GM21576 (cell line): ENCODE measurements at regions not wholly inside any gene's neighbourhood (a gene's known extent, or its start where the extent isn't known, plus 50 kb on each side); places are given as distances from the start of the nearest gene placed in this dataset.

Experiments
- ATAC-seq: cut with Tn5 transposase; IDR thresholded peaks from one replicate; pipeline ENCODE4 v1.9.1; 2021; ENCODE audit warnings: mild to moderate bottlenecking, moderate library complexity; ENCODE audit not compliant: unreplicated experiment

GRCh38 chr5:18023986-18024385 lies 389.7 kb downstream of the TAF11L14 start:
- ATAC-seq = no peak

- ATAC-seq = no peak
Measured at GRCh38 chr5:18024542-18024941, 390.3 kb downstream of the TAF11L14 start.

GRCh38 chr5:18027241-18027867 lies 393.1 kb downstream of the TAF11L14 start:
- ATAC-seq = no peak

- no peak for ATAC-seq
Measured at GRCh38 chr5:18028036-18028435, 393.8 kb downstream of the TAF11L14 start.

DNA sequence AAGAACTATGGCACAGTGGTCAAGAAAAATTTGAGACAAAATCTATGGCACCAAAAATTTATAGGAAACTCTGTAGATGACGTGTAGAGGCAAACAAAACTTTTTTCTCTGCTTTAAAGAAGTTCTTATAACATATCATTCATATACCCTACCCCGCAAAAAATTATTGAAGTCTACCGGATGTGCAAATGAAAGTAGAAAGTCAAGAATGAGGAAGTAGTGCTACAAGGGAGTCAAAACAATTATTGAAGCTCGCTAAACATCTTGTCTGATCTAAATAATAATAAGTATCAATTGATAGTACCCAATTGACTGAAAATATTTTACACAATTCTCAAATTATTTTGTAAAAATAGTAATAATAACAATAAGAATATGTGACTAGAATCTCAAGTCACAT lies 398.5 kb downstream of the TAF11L14 start:
- ATAC-seq = no peak

DNA sequence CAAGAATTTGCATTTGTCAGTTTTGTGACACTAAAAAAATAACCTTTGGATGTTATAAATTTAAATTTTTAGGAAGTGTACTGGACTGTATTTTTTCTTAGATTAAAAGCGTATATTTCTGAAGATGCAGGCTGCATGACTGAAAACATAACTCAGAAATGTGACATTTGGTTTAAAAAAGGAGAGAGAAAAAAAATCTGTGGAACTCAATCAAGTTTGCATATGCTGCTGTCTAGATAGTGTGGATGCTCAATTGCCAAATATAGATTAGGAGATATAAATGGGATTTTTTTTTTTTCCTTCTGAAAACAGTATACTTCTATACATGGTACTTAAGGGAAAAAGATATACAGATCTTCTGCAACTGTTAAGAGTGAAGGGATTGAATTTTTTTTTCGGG lies 402.3 kb downstream of the TAF11L14 start:
- no peak for ATAC-seq

- no peak for ATAC-seq
Measured at GRCh38 chr5:18037718-18038117, 403.5 kb downstream of the TAF11L14 start.

DNA sequence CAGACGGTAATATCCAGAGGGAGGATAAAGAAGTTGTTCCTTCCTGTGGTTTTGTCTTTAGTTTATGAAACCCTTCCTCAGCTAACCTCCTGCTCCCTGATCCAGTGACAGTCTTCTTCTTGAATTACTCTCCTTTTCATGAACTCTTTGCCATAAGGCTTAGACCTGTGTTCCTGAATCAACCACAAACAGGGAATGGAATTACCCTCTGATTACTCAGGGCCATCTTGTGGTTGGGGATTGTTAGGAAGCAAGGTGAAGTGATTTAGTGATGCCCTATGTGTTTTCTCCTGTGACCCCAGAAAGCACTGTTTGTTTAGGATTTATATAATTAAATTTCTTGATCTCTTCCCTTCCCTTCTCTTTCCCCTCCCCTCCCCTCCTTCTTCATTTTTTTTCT lies 409.1 kb downstream of the TAF11L14 start:
- no peak for ATAC-seq

GRCh38 chr5:18048449-18048848 lies 414.2 kb downstream of the TAF11L14 start:
- ATAC-seq = no peak

GRCh38 chr5:18050345-18050744 lies 416.1 kb downstream of the TAF11L14 start:
- ATAC-seq = no peak

- ATAC-seq = no peak
Measured at GRCh38 chr5:18050776-18051175, 416.5 kb downstream of the TAF11L14 start.

DNA sequence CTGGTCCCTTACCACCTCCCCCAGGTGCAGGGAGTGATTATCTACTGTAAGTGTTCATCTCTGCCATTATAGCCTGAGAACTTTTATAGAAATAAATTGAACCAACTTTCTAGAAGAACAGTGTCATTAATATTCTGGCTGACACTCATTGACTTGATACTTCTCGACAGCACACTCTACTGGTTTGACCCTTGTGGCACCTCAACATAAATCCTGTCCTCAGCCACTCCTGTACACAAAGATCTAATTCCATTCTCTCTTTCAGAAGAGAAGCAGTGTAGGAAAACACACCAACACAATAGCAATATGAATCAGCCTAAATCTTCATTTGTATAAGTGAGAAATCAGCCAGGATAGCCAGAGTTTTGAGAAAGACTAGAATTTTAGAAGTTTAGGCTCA lies 417.7 kb downstream of the TAF11L14 start:
- ATAC-seq = no peak

DNA sequence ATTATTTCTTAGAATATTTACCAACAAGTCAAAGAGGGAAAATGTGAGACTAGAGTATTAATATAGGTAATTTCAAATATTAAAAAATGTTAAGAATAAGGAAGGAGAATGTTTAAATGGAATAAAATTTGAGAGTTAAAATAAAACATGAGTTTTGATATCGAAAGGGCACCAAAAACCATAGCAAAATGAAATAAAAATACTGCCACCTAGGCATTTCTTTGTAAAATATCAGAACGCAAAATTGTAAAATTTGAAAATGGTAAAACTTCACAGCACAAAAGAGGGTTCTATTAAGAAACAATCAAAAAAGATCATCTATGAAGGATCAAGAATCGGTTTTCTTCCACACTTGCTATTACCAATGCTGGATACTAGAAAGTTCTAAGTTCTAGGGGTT lies 418.3 kb downstream of the TAF11L14 start:
- no peak for ATAC-seq

- ATAC-seq = no peak
Measured at GRCh38 chr5:18057725-18058124, 423.5 kb downstream of the TAF11L14 start.

DNA sequence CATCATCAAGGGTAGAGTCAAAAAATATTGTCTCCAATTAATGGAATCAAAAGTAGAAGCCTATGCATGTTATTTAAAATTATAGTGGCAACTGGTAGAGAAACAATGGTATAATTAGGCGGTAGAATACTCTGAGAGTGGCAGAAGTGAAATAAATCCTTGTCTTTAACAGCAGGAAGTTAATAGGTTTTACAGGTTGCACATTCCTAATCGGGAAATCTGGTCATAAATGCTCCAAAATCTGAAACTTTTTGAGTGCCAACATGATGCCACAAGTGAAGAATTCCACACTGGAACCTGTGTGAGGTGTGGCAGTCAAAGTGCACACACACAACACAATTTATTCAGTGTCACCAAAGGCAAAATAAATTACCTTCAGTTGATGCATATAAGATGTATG lies 433.4 kb downstream of the TAF11L14 start:
- no peak for ATAC-seq

DNA sequence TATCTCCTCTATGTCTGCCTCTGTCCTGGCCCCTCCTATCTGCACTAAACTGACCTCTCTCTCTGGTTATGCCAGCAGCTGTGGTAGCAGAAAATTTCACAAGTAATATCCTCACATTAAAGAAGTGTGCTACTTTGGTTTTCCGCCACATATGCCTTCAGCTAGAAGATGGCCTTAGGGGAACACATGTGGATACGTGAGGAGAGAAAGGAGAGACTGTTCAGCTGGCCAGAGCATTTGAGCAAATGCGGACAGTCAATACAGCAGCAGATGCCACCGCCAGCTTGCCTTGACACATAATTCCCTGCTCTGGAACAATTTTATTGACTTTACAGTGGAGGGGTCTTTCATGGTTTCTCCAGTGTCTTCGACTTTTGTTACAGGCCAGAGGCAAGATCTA lies 434.6 kb downstream of the TAF11L14 start:
- no peak for ATAC-seq

DNA sequence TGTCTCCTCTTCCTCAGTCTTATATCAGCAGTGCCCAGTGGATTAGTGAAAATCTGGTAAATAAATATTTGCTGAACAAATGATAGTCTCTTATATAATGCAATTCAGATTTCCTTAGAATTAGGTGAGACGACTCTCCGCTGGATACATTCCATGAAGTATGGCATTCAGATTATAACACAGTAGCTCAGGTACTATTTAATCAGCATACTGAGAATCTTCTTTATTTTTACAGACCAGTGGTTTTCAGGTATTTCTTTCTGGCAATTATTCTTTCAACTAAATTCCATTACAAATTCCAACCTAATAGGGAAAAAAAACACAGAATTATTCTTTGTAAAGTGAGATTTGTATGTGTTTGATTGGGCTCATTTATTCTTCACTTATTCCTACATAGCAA lies 435.5 kb downstream of the TAF11L14 start:
- no peak for ATAC-seq

GRCh38 chr5:18072600-18072999 lies 438.3 kb downstream of the TAF11L14 start:
- ATAC-seq = no peak

DNA sequence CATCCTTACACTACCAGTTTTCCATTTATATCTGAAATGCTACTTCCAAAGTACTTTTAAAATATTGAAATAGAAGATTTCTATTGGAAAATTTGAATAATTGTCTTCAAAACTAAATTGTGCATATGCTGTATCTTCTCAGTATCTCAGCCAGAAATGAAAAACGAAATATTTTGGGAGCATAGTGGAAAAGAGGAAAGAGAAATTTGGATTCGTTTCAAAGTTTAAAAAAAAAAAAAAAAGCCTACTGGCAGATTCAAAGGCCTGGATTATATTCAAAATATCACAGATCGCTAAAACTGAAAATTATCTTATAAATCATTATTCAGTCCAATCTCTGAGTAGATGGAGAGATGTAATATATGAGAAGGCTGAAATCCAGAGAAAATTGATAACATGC lies 440.7 kb downstream of the TAF11L14 start:
- ATAC-seq = no peak

DNA sequence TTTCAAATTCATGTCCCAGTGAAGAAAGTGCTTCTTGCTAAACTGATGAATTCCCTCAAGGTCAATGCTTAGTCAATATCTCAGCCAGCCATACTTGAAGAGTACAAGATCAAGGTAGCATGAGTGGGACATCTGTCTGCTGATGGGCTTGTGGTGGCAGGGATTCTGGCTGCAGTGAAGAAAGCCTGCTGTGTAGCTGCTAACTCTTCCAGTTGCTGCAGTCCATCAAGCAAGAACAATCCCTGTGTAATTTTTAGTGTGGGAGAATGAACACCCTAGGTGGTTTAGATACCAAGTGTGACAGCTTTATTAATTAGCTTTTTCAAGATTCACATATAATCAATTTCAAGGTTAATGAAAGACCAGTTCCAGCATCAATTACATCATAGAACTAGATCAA lies 443.9 kb downstream of the TAF11L14 start:
- ATAC-seq = no peak

DNA sequence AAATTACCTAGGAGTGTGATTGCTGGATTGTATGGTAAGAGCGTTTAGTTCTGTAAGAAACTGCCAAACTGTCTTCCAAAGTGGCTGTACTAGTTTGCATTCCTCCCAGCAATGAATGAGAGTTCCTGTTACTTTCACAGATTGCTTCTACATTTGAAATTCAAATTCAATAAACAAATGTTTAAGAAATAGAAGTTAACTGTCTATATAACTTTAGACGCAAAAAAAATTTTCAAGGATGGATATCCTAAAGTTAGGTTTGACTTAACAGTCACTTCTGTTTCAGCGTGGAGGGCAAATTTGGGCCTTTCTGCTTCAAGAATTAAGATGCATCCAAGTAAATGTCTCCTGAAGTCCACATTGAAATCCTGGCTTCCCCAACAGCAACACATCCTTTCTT lies 445.6 kb downstream of the TAF11L14 start:
- ATAC-seq = no peak

GRCh38 chr5:18088020-18088579 lies 453.8 kb downstream of the TAF11L14 start:
- no peak for ATAC-seq

GRCh38 chr5:18090177-18090576 lies 455.9 kb downstream of the TAF11L14 start:
- ATAC-seq = no peak
